ENCODE measurements at regions not wholly inside any gene's neighbourhood (a gene's known extent, or its start where the extent isn't known, plus 50 kb on each side); places are given as distances from the start of the nearest gene placed in this dataset.

GRCh38 chr13:109389892-109390345 is 396.5 kb downstream of the IRS2 start:
- TF ChIP-seq, protein P1, sequence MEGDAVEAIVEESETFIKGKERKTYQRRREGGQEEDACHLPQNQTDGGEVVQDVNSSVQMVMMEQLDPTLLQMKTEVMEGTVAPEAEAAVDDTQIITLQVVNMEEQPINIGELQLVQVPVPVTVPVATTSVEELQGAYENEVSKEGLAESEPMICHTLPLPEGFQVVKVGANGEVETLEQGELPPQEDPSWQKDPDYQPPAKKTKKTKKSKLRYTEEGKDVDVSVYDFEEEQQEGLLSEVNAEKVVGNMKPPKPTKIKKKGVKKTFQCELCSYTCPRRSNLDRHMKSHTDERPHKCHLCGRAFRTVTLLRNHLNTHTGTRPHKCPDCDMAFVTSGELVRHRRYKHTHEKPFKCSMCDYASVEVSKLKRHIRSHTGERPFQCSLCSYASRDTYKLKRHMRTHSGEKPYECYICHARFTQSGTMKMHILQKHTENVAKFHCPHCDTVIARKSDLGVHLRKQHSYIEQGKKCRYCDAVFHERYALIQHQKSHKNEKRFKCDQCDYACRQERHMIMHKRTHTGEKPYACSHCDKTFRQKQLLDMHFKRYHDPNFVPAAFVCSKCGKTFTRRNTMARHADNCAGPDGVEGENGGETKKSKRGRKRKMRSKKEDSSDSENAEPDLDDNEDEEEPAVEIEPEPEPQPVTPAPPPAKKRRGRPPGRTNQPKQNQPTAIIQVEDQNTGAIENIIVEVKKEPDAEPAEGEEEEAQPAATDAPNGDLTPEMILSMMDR (IDR thresholded peaks at IDR 0.05; ENCODE audit: borderline replicate concordance, extremely low read depth, low read length, poor library complexity, severe bottlenecking), result no peak
- TF ChIP-seq EZH2 (IDR thresholded peaks at IDR 0.05; ENCODE audit: borderline replicate concordance, low read depth, low read length, severe bottlenecking), result no peak

Measured in DND-41 (cell line).